ENCODE measurements at regions not wholly inside any gene's neighbourhood (a gene's known extent, or its start where the extent isn't known, plus 50 kb on each side); places are given as distances from the start of the nearest gene placed in this dataset.

DNA sequence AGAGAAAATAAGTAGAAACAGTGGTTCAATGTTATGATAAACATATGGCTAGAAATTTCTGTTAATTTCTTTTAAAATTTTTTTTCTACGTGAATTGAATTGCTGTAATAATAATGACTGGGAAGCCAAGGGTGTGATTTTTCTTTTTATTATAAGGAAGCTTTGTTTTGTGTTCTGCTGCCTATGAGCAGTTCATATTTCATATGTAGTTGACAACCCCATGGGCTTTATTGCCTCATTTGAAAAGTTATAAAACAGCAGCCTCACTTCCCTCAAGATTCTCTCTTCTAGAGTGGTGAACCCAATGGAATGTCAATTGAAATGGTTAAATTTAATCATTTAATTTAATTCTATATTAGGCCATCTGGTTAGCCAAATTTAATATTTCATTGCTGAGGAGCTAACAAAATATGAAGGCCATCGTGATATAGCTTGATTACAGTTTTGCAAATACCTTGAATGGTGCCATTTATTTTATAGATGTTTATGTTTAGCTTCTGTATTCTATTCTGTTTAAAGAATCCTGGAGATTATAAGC lies 72.6 kb upstream of the DOCK10 start (continued):
- TF ChIP-seq, protein P1, sequence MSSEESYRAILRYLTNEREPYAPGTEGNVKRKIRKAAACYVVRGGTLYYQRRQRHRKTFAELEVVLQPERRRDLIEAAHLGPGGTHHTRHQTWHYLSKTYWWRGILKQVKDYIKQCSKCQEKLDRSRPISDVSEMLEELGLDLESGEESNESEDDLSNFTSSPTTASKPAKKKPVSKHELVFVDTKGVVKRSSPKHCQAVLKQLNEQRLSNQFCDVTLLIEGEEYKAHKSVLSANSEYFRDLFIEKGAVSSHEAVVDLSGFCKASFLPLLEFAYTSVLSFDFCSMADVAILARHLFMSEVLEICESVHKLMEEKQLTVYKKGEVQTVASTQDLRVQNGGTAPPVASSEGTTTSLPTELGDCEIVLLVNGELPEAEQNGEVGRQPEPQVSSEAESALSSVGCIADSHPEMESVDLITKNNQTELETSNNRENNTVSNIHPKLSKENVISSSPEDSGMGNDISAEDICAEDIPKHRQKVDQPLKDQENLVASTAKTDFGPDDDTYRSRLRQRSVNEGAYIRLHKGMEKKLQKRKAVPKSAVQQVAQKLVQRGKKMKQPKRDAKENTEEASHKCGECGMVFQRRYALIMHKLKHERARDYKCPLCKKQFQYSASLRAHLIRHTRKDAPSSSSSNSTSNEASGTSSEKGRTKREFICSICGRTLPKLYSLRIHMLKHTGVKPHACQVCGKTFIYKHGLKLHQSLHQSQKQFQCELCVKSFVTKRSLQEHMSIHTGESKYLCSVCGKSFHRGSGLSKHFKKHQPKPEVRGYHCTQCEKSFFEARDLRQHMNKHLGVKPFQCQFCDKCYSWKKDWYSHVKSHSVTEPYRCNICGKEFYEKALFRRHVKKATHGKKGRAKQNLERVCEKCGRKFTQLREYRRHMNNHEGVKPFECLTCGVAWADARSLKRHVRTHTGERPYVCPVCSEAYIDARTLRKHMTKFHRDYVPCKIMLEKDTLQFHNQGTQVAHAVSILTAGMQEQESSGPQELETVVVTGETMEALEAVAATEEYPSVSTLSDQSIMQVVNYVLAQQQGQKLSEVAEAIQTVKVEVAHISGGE (tag by site-specific recombination; conservative IDR thresholded peaks at IDR 0.05; ENCODE audit: low read depth), result no peak
- no peak for TF ChIP-seq YY1 (tag by site-specific recombination; IDR thresholded peaks at IDR 0.05)
- TF ChIP-seq, protein P2, sequence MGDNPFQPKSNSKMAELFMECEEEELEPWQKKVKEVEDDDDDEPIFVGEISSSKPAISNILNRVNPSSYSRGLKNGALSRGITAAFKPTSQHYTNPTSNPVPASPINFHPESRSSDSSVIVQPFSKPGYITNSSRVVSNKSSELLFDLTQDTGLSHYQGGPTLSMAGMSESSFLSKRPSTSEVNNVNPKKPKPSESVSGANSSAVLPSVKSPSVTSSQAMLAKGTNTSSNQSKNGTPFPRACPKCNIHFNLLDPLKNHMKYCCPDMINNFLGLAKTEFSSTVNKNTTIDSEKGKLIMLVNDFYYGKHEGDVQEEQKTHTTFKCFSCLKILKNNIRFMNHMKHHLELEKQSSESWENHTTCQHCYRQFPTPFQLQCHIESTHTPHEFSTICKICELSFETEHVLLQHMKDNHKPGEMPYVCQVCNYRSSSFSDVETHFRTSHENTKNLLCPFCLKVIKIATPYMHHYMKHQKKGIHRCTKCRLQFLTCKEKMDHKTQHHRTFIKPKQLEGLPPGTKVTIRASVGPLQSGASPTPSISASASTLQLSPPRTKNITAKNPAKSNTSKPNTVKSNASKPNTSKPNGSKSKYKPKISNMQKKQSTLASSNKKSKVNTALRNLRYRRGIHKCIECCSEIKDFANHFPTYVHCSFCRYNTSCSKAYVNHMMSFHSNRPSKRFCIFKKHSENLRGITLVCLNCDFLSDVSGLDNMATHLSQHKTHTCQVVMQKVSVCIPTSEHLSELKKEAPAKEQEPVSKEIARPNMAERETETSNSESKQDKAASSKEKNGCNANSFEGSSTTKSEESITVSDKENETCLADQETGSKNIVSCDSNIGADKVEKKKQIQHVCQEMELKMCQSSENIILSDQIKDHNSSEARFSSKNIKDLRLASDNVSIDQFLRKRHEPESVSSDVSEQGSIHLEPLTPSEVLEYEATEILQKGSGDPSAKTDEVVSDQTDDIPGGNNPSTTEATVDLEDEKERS (tag by site-specific recombination; IDR thresholded peaks at IDR 0.05), result no peak

DNA sequence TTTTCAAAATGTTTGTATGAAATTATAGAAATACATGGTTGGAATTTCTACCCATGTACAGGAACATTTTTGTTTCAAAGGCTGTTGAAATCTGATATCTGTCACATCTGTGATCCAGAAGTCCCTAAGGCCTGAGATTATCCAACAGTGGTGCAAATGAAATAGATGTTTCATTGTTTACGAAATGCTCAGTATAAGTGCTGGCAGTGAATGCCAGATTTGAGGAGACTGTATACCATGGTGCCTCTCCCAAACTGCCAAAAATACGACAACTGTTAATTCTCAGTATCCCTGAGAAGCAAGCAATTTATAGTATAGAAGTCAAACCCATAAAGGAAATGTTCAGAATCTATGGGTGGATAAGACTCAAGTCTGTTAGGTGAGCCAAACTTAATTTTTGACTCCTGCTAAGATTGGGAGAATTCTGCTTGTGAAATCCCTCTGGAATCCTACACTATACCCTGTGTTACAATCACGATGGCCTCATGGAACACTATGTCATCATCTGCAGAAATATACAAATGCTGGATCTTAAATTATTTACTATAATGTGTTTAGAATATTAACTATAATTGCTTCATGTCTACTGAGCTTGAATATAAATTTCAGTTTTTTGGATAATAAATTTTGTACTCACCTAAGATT lies 71.2 kb upstream of the DOCK10 start:
- POLR2A ChIA-PET, result no interaction called here
- Histone ChIP-seq H3K27ac (ENCODE audit: extremely low read depth, low read depth, low read length) (no peak overlapping the region), H3K4me3 (ENCODE audit: low read depth, low read length) (no peak overlapping the region), H3K4me1 (ENCODE audit: control insufficient read depth, insufficient read depth, low read length) (no peaks in the 10 kb centered on the region), H3K36me3 (ENCODE audit: control insufficient read depth in 2 of 2, insufficient read depth in 1 of 2, low read length in 2 of 2) (no peaks in the 10 kb centered on the region), H3K9me3 (ENCODE audit: control insufficient read depth, insufficient read depth, low read depth, low read length) (no peaks in the 10 kb centered on the region)
- no peak for TF ChIP-seq ZNF792 (tag by site-specific recombination; IDR thresholded peaks at IDR 0.05)
- TF ChIP-seq ZNF623 (tag by site-specific recombination; IDR thresholded peaks at IDR 0.05), result no peak
- TF ChIP-seq SETDB1 (IDR thresholded peaks at IDR 0.05; ENCODE audit: insufficient read length, low read length), result no peak
- TF ChIP-seq SCRT1 (tag by site-specific recombination; IDR thresholded peaks at IDR 0.05; ENCODE audit: borderline replicate concordance), result no peak
- TF ChIP-seq ZNF157 (tag by site-specific recombination; IDR thresholded peaks at IDR 0.05), result no peak
- no peak for TF ChIP-seq GLIS1 (tag by site-specific recombination; IDR thresholded peaks at IDR 0.05)
- TF ChIP-seq MEIS1 (CRISPR knock-in tag; IDR thresholded peaks at IDR 0.05; ENCODE audit: borderline replicate concordance), result no peak
- TF ChIP-seq, protein P3, sequence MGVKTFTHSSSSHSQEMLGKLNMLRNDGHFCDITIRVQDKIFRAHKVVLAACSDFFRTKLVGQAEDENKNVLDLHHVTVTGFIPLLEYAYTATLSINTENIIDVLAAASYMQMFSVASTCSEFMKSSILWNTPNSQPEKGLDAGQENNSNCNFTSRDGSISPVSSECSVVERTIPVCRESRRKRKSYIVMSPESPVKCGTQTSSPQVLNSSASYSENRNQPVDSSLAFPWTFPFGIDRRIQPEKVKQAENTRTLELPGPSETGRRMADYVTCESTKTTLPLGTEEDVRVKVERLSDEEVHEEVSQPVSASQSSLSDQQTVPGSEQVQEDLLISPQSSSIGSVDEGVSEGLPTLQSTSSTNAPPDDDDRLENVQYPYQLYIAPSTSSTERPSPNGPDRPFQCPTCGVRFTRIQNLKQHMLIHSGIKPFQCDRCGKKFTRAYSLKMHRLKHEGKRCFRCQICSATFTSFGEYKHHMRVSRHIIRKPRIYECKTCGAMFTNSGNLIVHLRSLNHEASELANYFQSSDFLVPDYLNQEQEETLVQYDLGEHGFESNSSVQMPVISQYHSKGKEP (tag by site-specific recombination; IDR thresholded peaks at IDR 0.05), result no peak
- TF ChIP-seq ZFP69B (tag by site-specific recombination; IDR thresholded peaks at IDR 0.05), result no peak
- no peak for TF ChIP-seq ZNF426 (tag by site-specific recombination; IDR thresholded peaks at IDR 0.05)
- no peak for TF ChIP-seq KLF7 (tag by site-specific recombination; IDR thresholded peaks at IDR 0.05; ENCODE audit: borderline replicate concordance)
- TF ChIP-seq ZNF366 (tag by site-specific recombination; conservative IDR thresholded peaks at IDR 0.05), result no peak
- no peak for TF ChIP-seq ZNF394 (tag by site-specific recombination; IDR thresholded peaks at IDR 0.05; ENCODE audit: borderline replicate concordance)
- no peak for TF ChIP-seq ZSCAN16 (tag by site-specific recombination; IDR thresholded peaks at IDR 0.05)
- TF ChIP-seq KLF16 (tag by site-specific recombination; IDR thresholded peaks at IDR 0.05), result no peak
- no peak for TF ChIP-seq ZNF514 (tag by site-specific recombination; IDR thresholded peaks at IDR 0.05)
- TF ChIP-seq ZNF830 (tag by site-specific recombination; IDR thresholded peaks at IDR 0.05; ENCODE audit: low read depth), result no peak
- CTCF ChIA-PET, result no interaction called here

Data from HEK293 (cell line).